ENCODE measurements at regions not wholly inside any gene's neighbourhood (a gene's known extent, or its start where the extent isn't known, plus 50 kb on each side); places are given as distances from the start of the nearest gene placed in this dataset.

- DNase-seq: no peak
- Mint-ChIP-seq H3K4me3 (no peak overlapping the region), H3K27me3 (peaks cover 3 to 21% (median 11%) of the 10 kb centered on the region in 5 donors), H3K27ac (no peak overlapping the region), H3K9me3 (peaks cover 0 to 10% (median 2%) of the 10 kb centered on the region in 9 donors), H3K36me3 (no peaks in the 10 kb centered on the region), H3K4me1 (peaks cover 0 to 2% (median 0%) of the 10 kb centered on the region in 4 donors)
- ATAC-seq: no peak
- POLR2A ChIA-PET: no interaction called here
These were observed 954.5 kb downstream of the BRD1 start for GRCh38 chr22:48873191-48873520.

GRCh38 chr22:48872271-48873190 is 955.1 kb downstream of the BRD1 start:
- ATAC-seq (no peak), DNase-seq (no peak)
- Mint-ChIP-seq H3K4me1 (peaks cover 0 to 2% (median 0%) of the 10 kb centered on the region in 4 donors), H3K36me3 (no peaks in the 10 kb centered on the region), H3K9me3 (peaks cover 0 to 10% (median 2%) of the 10 kb centered on the region in 9 donors), H3K4me3 (no peak overlapping the region), H3K27me3 (peaks cover 5 to 21% (median 14%) of the 10 kb centered on the region in 5 donors), H3K27ac (no peak overlapping the region)
- POLR2A ChIA-PET: no interaction called here

GRCh38 chr22:48871176-48871840 is 956.4 kb downstream of the BRD1 start:
- H3K9me3 Mint-ChIP-seq: peaks cover 0 to 10% (median 2%) of the 10 kb centered on the region in 9 donors
- H3K4me1 Mint-ChIP-seq: peaks cover 0 to 2% (median 0%) of the 10 kb centered on the region in 4 donors
- ATAC-seq (no peak), DNase-seq (no peak)
- peaks cover 6 to 21% (median 14%) of the 10 kb centered on the region in 5 donors for H3K27me3 Mint-ChIP-seq
- POLR2A ChIA-PET: no interaction called here
- no peak overlapping the region for H3K27ac Mint-ChIP-seq
- no peaks in the 10 kb centered on the region for H3K36me3 Mint-ChIP-seq
- no peak overlapping the region for H3K4me3 Mint-ChIP-seq

GRCh38 chr22:48870436-48870835 is 957.2 kb downstream of the BRD1 start:
- H3K27ac Mint-ChIP-seq: no peak overlapping the region
- POLR2A ChIA-PET: no interaction called here
- ATAC-seq: no peak
- H3K36me3 Mint-ChIP-seq: no peaks in the 10 kb centered on the region
- H3K9me3 Mint-ChIP-seq: peaks cover 0 to 10% (median 2%) of the 10 kb centered on the region in 9 donors
- H3K4me3 Mint-ChIP-seq: no peak overlapping the region
- H3K27me3 Mint-ChIP-seq: peaks cover 6 to 26% (median 12%) of the 10 kb centered on the region in 5 donors
- no peak for DNase-seq
- peaks cover 0 to 2% (median 0%) of the 10 kb centered on the region in 4 donors for H3K4me1 Mint-ChIP-seq

- peaks cover 0 to 10% (median 2%) of the 10 kb centered on the region in 9 donors for H3K9me3 Mint-ChIP-seq
- H3K27me3 Mint-ChIP-seq: peaks cover 6 to 32% (median 16%) of the 10 kb centered on the region in 5 donors
- no peak for DNase-seq
- no peak for ATAC-seq
- H3K36me3 Mint-ChIP-seq: no peaks in the 10 kb centered on the region
- H3K4me1 Mint-ChIP-seq: peaks cover 0 to 2% (median 0%) of the 10 kb centered on the region in 4 donors
- H3K27ac Mint-ChIP-seq: no peak overlapping the region
- no peak overlapping the region for H3K4me3 Mint-ChIP-seq
- POLR2A ChIA-PET: no interaction called here
These were observed 957.9 kb downstream of the BRD1 start for GRCh38 chr22:48869788-48870187.

- H3K27me3 Mint-ChIP-seq: peaks cover 6 to 39% (median 20%) of the 10 kb centered on the region in 5 donors
- peaks cover 0 to 2% (median 0%) of the 10 kb centered on the region in 4 donors for H3K4me1 Mint-ChIP-seq
- H3K27ac Mint-ChIP-seq: no peak overlapping the region
- DNase-seq (no peak), ATAC-seq (no peak)
- POLR2A ChIA-PET: no interaction called here
- H3K36me3 Mint-ChIP-seq: no peaks in the 10 kb centered on the region
- no peak overlapping the region for H3K4me3 Mint-ChIP-seq
- H3K9me3 Mint-ChIP-seq: peaks cover 0 to 10% (median 2%) of the 10 kb centered on the region in 9 donors
These were observed 958.5 kb downstream of the BRD1 start for GRCh38 chr22:48869161-48869560.

- peaks cover 0 to 10% (median 2%) of the 10 kb centered on the region in 9 donors for H3K9me3 Mint-ChIP-seq
- ATAC-seq (no peak), DNase-seq (no peak)
- H3K4me1 Mint-ChIP-seq: peaks cover 0 to 2% (median 0%) of the 10 kb centered on the region in 4 donors
- H3K4me3 Mint-ChIP-seq: no peak overlapping the region
- POLR2A ChIA-PET: no interaction called here
- H3K27me3 Mint-ChIP-seq: peaks cover 6 to 44% (median 20%) of the 10 kb centered on the region in 5 donors
- H3K27ac Mint-ChIP-seq: no peak overlapping the region
- H3K36me3 Mint-ChIP-seq: no peaks in the 10 kb centered on the region
These were observed 959.1 kb downstream of the BRD1 start for GRCh38 chr22:48868554-48868953.

GRCh38 chr22:48867891-48868290 is 959.8 kb downstream of the BRD1 start:
- DNase-seq (no peak), ATAC-seq (no peak)
- H3K36me3 Mint-ChIP-seq: no peaks in the 10 kb centered on the region
- POLR2A ChIA-PET: no interaction called here
- H3K4me3 Mint-ChIP-seq: no peak overlapping the region
- H3K4me1 Mint-ChIP-seq: peaks cover 0 to 2% (median 0%) of the 10 kb centered on the region in 4 donors
- H3K9me3 Mint-ChIP-seq: peaks cover 0 to 10% (median 2%) of the 10 kb centered on the region in 9 donors
- no peak overlapping the region for H3K27ac Mint-ChIP-seq
- peaks cover 6 to 41% (median 16%) of the 10 kb centered on the region in 5 donors for H3K27me3 Mint-ChIP-seq

GRCh38 chr22:48866906-48867681 is 960.6 kb downstream of the BRD1 start:
- Mint-ChIP-seq H3K4me3 (no peak overlapping the region), H3K4me1 (no peaks in the 10 kb centered on the region), H3K27ac (no peak overlapping the region), H3K27me3 (peaks cover 1 to 33% (median 11%) of the 10 kb centered on the region in 5 donors), H3K36me3 (no peaks in the 10 kb centered on the region), H3K9me3 (peaks cover 0 to 10% (median 2%) of the 10 kb centered on the region in 9 donors)
- POLR2A ChIA-PET: no interaction called here
- ATAC-seq: no peak
- DNase-seq: no peak

GRCh38 chr22:48864748-48865147 is 962.9 kb downstream of the BRD1 start:
- no peak for ATAC-seq
- peaks cover 0 to under 1% (median 0%) of the 10 kb centered on the region in 9 donors for H3K9me3 Mint-ChIP-seq
- H3K27ac Mint-ChIP-seq: no peak overlapping the region
- H3K4me3 Mint-ChIP-seq: no peak overlapping the region
- no peak for DNase-seq
- no peaks in the 10 kb centered on the region for H3K36me3 Mint-ChIP-seq
- POLR2A ChIA-PET: no interaction called here
- peaks cover 1 to 42% (median 10%) of the 10 kb centered on the region in 5 donors for H3K27me3 Mint-ChIP-seq
- H3K4me1 Mint-ChIP-seq: no peaks in the 10 kb centered on the region

- no peaks in the 10 kb centered on the region for H3K4me1 Mint-ChIP-seq
- H3K36me3 Mint-ChIP-seq: no peaks in the 10 kb centered on the region
- H3K9me3 Mint-ChIP-seq: no peaks in the 10 kb centered on the region
- ATAC-seq (no peak), DNase-seq (no peak)
- no peak overlapping the region for H3K4me3 Mint-ChIP-seq
- POLR2A ChIA-PET: no interaction called here
- H3K27me3 Mint-ChIP-seq: peaks cover 1 to 49% (median 11%) of the 10 kb centered on the region in 5 donors
- no peak overlapping the region for H3K27ac Mint-ChIP-seq
These were observed 963.6 kb downstream of the BRD1 start for GRCh38 chr22:48863965-48864528.

GRCh38 chr22:48860557-48860956 is 967.1 kb downstream of the BRD1 start:
- no peak overlapping the region for H3K4me3 Mint-ChIP-seq
- H3K9me3 Mint-ChIP-seq: peaks cover 0 to 2% (median 0%) of the 10 kb centered on the region in 9 donors
- POLR2A ChIA-PET: no interaction called here
- DNase-seq: no peak
- ATAC-seq: no peak
- H3K27me3 Mint-ChIP-seq: peaks cover 0 to 60% (median 25%) of the 10 kb centered on the region in 5 donors
- no peaks in the 10 kb centered on the region for H3K4me1 Mint-ChIP-seq
- no peaks in the 10 kb centered on the region for H3K36me3 Mint-ChIP-seq
- H3K27ac Mint-ChIP-seq: no peak overlapping the region

Measured in naive thymus-derived CD8-positive, alpha-beta T cell (primary cell).